Vagina (tissue), 2 donors: ENCODE measurements at regions not wholly inside any gene's neighbourhood (a gene's known extent, or its start where the extent isn't known, plus 50 kb on each side); places are given as distances from the start of the nearest gene placed in this dataset.

ENCODE experiments used
- POLR2A ChIP-seq, 2 donors: fragments of 450-650 bp; IDR thresholded peaks; one replicate each; pipeline ENCODE4 v1.6.1; 2017; ENCODE audit warnings: antibody characterized with exemption in 2 of 2, mild to moderate bottlenecking in 2 of 2, moderate library complexity in 2 of 2
- POLR2AphosphoS5 ChIP-seq, 2 donors: sonication (generic); formaldehyde crosslinking; IDR thresholded peaks; one replicate each; pipeline ENCODE4 v1.9.0; 2017; ENCODE audit warnings: antibody characterized with exemption in 2 of 2, mild to moderate bottlenecking in 2 of 2, low read depth in 1 of 2; ENCODE audit not compliant: insufficient read depth in 1 of 2
- TF ChIP-seq, protein P1 (sequence below), 3 experiments: fragments of 450-650 bp in 2 of 3; fragments of 200-600 bp in 1 of 3; sonication (generic) in 1 of 3; IDR thresholded peaks; one replicate each; pipeline ENCODE4 v1.5.1; 2017 to 2019; ENCODE audit warnings: antibody characterized with exemption in 3 of 3, mild to moderate bottlenecking in 2 of 3, moderate library complexity in 2 of 3

DNA sequence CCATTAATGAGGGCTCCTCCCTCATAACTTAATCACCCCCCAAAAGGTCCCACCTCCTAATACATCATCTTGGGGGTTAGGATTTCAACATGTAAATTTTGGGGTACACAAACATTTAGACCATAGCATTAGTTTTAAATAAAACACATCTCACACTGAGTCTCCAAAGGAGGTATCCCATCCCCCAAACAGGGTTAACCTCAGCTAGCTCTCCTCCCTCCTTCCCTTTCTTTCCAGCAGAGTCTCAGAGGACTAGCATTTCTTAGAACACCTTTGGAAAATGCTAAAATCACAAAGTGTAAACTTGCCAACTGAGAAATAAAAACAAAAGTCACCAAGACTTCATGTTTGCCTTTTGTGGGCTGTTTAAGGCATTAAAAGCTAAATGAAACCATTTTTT is 51.2 kb upstream of the FOXB1 start:
- TF ChIP-seq, protein P1, sequence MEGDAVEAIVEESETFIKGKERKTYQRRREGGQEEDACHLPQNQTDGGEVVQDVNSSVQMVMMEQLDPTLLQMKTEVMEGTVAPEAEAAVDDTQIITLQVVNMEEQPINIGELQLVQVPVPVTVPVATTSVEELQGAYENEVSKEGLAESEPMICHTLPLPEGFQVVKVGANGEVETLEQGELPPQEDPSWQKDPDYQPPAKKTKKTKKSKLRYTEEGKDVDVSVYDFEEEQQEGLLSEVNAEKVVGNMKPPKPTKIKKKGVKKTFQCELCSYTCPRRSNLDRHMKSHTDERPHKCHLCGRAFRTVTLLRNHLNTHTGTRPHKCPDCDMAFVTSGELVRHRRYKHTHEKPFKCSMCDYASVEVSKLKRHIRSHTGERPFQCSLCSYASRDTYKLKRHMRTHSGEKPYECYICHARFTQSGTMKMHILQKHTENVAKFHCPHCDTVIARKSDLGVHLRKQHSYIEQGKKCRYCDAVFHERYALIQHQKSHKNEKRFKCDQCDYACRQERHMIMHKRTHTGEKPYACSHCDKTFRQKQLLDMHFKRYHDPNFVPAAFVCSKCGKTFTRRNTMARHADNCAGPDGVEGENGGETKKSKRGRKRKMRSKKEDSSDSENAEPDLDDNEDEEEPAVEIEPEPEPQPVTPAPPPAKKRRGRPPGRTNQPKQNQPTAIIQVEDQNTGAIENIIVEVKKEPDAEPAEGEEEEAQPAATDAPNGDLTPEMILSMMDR (IDR thresholded peaks at IDR 0.05) = no peak
- TF ChIP-seq POLR2AphosphoS5 (IDR thresholded peaks at IDR 0.05; ENCODE audit: insufficient read depth in 1 of 2, low read depth in 1 of 2) (no peak), POLR2A (IDR thresholded peaks at IDR 0.05) (no peak)
